A673 (cell line): ENCODE measurements at regions not wholly inside any gene's neighbourhood (a gene's known extent, or its start where the extent isn't known, plus 50 kb on each side); places are given as distances from the start of the nearest gene placed in this dataset.

ENCODE experiments used
- CTCF ChIP-seq: fragments of 300-800, 200-600 bp; sonication (generic); conservative IDR thresholded peaks from 2 replicates; pipeline ENCODE4 v1.5.1; 2017; ENCODE audit warnings: low read depth, mild to moderate bottlenecking, antibody characterized with exemption, low read length, moderate library complexity, mixed read lengths
- EZH2 ChIP-seq: fragments of 200-600 bp; sonication (generic); IDR thresholded peaks from 2 replicates; pipeline ENCODE4 v1.6.1; 2017; ENCODE audit warnings: borderline replicate concordance, low read depth, mild to moderate bottlenecking, mixed read lengths, antibody characterized with exemption, low read length; ENCODE audit not compliant: poor library complexity, severe bottlenecking

GRCh38 chr18:57210107-57210715 is 63.3 kb downstream of the BOD1L2 start:
- TF ChIP-seq EZH2 (no peak), CTCF (no peak)
